PC-9 (cell line): ENCODE measurements at regions not wholly inside any gene's neighbourhood (a gene's known extent, or its start where the extent isn't known, plus 50 kb on each side); places are given as distances from the start of the nearest gene placed in this dataset.

ENCODE experiments used
- BruUV-seq: library from RNA; stranded (reverse); fragments of 400-500 nt; replicated peaks from 2 replicates; lab custom pipeline; 2021; lab: Mats Ljungman, UMichigan
- CTCF ChIA-PET: fragments of 300-600 bp; sonication (Branson Sonifier 250); formaldehyde crosslinking; loops from one replicate; lab custom pipeline; 2022; ENCODE audit warnings: antibody characterized with exemption; lab: Charles Lee
- POLR2A ChIA-PET: fragments of 300-600 bp; sonication (Branson Sonifier 250); formaldehyde crosslinking; loops from one replicate; lab custom pipeline; 2022; ENCODE audit warnings: antibody characterized with exemption; ENCODE audit not compliant: unreplicated experiment; lab: Charles Lee
- DNase-seq, 2 experiments: peaks; one replicate each; pipeline versions ENCODE4 v3.0.0 to v3.0.0-alpha.2; 2015 to 2022; ENCODE audit warnings: mixed read lengths in 1 of 2
- H2AFZ ChIP-seq: fragments of 200-600 bp; sonication (generic); 2 replicates; pipeline ENCODE4 v1.8.1; 2017; ENCODE audit warnings: antibody characterized with exemption
- H3F3A ChIP-seq: fragments of 200-600 bp; sonication (generic); 2 replicates; pipeline ENCODE4 v1.8.1; 2017; ENCODE audit warnings: antibody characterized with exemption, mild to moderate bottlenecking, low read depth; ENCODE audit not compliant: insufficient read depth
- H3K27ac ChIP-seq: fragments of 200-600 bp; sonication (generic); 2 replicates; pipeline ENCODE4 v1.6.1; 2016; ENCODE audit warnings: mixed run types
- H3K27me3 ChIP-seq: fragments of 200-600 bp; sonication (generic); 2 replicates; pipeline ENCODE4 v1.6.1; 2016; ENCODE audit warnings: low read depth, mixed run types; ENCODE audit not compliant: insufficient read depth
- H3K36me3 ChIP-seq: fragments of 200-600 bp; sonication (generic); 2 replicates; pipeline ENCODE4 v1.6.1; 2016; ENCODE audit warnings: low read depth, mixed run types
- H3K4me1 ChIP-seq: fragments of 200-600 bp; sonication (generic); replicated peaks from 2 replicates; pipeline ENCODE4 v1.6.1; 2016; ENCODE audit warnings: mixed run types; ENCODE audit not compliant: insufficient read depth
- H3K4me2 ChIP-seq: fragments of 200-600 bp; sonication (generic); 2 replicates; pipeline ENCODE4 v1.6.1; 2017; ENCODE audit warnings: mixed run types
- H3K4me3 ChIP-seq: fragments of 200-600 bp; sonication (generic); 2 replicates; pipeline ENCODE4 v1.6.1; 2016; ENCODE audit warnings: mixed run types
- H3K79me2 ChIP-seq: fragments of 200-600 bp; sonication (generic); 2 replicates; pipeline ENCODE4 v1.6.1; 2017; ENCODE audit warnings: low read depth, mixed run types
- H3K9me2 ChIP-seq: fragments of 200-600 bp; sonication (generic); 2 replicates; pipeline ENCODE4 v1.8.1; 2017; ENCODE audit warnings: mild to moderate bottlenecking; ENCODE audit not compliant: insufficient read depth
- H3K9me3 ChIP-seq: fragments of 200-600 bp; sonication (generic); 2 replicates; pipeline ENCODE4 v1.8.1; 2016; ENCODE audit warnings: low read depth; ENCODE audit not compliant: insufficient read depth
- H4K20me1 ChIP-seq: fragments of 200-600 bp; sonication (generic); 2 replicates; pipeline ENCODE4 v1.8.1; 2017; ENCODE audit not compliant: insufficient read depth
- CTCF ChIP-seq: fragments of 200-600 bp; sonication (generic); conservative IDR thresholded peaks from 2 replicates; pipeline ENCODE4 v1.6.1; 2017; ENCODE audit warnings: mixed run types, antibody characterized with exemption, mild to moderate bottlenecking, moderate library complexity
- EZH2 ChIP-seq: fragments of 200-600 bp; sonication (generic); IDR thresholded peaks from 2 replicates; pipeline ENCODE4 v1.8.0; 2017; ENCODE audit warnings: antibody characterized with exemption, low read depth
- intact Hi-C: fragments of 100-400 bp; cut with micrococcal nuclease; formaldehyde crosslinking; loops from one replicate; pipeline ENCODE4 v1.10.0; 2022; ENCODE audit not compliant: unreplicated experiment

GRCh38 chr14:25472700-25473099 lies 422.8 kb upstream of the STXBP6 start:
- H3K9me2 ChIP-seq: no peaks in the 10 kb centered on the region
- no peaks in the 10 kb centered on the region for H4K20me1 ChIP-seq
- TF ChIP-seq CTCF (no peak), EZH2 (no peak)
- no peaks in the 10 kb centered on the region for H3K9me3 ChIP-seq
- H2AFZ ChIP-seq: no peak overlapping the region
- no peak overlapping the region for H3K4me3 ChIP-seq
- H3K79me2 ChIP-seq: no peaks in the 10 kb centered on the region
- no peaks in the 10 kb centered on the region for H3K4me1 ChIP-seq
- ChIA-PET POLR2A (no interaction called here), CTCF (no interaction called here)
- H3K27ac ChIP-seq: no peak overlapping the region
- no peaks in the 10 kb centered on the region for H3K36me3 ChIP-seq
- no peaks in the 10 kb centered on the region for H3F3A ChIP-seq
- DNase-seq: no peak
- intact Hi-C loops: no loop called here
- H3K4me2 ChIP-seq: no peak overlapping the region
- BruUV-seq: no TSS peak
- no peaks in the 10 kb centered on the region for H3K27me3 ChIP-seq

GRCh38 chr14:25464772-25465171 lies 414.8 kb upstream of the STXBP6 start:
- no peaks in the 10 kb centered on the region for H3K36me3 ChIP-seq
- CTCF ChIA-PET: no interaction called here
- no peak overlapping the region for H2AFZ ChIP-seq
- POLR2A ChIA-PET: no interaction called here
- H3K9me3 ChIP-seq: no peaks in the 10 kb centered on the region
- no peak for TF ChIP-seq EZH2
- no peak for TF ChIP-seq CTCF
- no peaks in the 10 kb centered on the region for H3K27me3 ChIP-seq
- no peaks in the 10 kb centered on the region for H3K4me1 ChIP-seq
- H3F3A ChIP-seq: no peaks in the 10 kb centered on the region
- no peaks in the 10 kb centered on the region for H3K79me2 ChIP-seq
- H3K4me2 ChIP-seq: no peak overlapping the region
- no peaks in the 10 kb centered on the region for H4K20me1 ChIP-seq
- intact Hi-C loops: no loop called here
- H3K4me3 ChIP-seq: no peak overlapping the region
- no peaks in the 10 kb centered on the region for H3K9me2 ChIP-seq
- no peak for DNase-seq
- H3K27ac ChIP-seq: no peak overlapping the region
- no TSS peak for BruUV-seq

GRCh38 chr14:25464078-25464477 lies 414.1 kb upstream of the STXBP6 start:
- ChIA-PET POLR2A (no interaction called here), CTCF (no interaction called here)
- no peaks in the 10 kb centered on the region for H3K27me3 ChIP-seq
- DNase-seq: no peak
- H3K4me1 ChIP-seq: no peaks in the 10 kb centered on the region
- TF ChIP-seq CTCF (no peak), EZH2 (no peak)
- H3K27ac ChIP-seq: no peak overlapping the region
- no peaks in the 10 kb centered on the region for H3K9me3 ChIP-seq
- no peaks in the 10 kb centered on the region for H3F3A ChIP-seq
- no peak overlapping the region for H3K4me2 ChIP-seq
- BruUV-seq: no TSS peak
- H3K36me3 ChIP-seq: no peaks in the 10 kb centered on the region
- no peak overlapping the region for H3K4me3 ChIP-seq
- no peaks in the 10 kb centered on the region for H4K20me1 ChIP-seq
- intact Hi-C loops: no loop called here
- H2AFZ ChIP-seq: no peak overlapping the region
- H3K79me2 ChIP-seq: no peaks in the 10 kb centered on the region
- H3K9me2 ChIP-seq: no peaks in the 10 kb centered on the region
